ENCODE measurements at regions not wholly inside any gene's neighbourhood (a gene's known extent, or its start where the extent isn't known, plus 50 kb on each side); places are given as distances from the start of the nearest gene placed in this dataset.

GRCh38 chr22:44581096-44581435 lies 83.0 kb upstream of the RTL6 start (continued):
- TF ChIP-seq ZNF549 (tag by site-specific recombination; IDR thresholded peaks at IDR 0.05), result no peak
- TF ChIP-seq ZFHX2 (tag by site-specific recombination; conservative IDR thresholded peaks at IDR 0.05), result no peak
- TF ChIP-seq FEZF1 (tag by site-specific recombination; IDR thresholded peaks at IDR 0.05), result no peak
- no peak for TF ChIP-seq ZNF292 (tag by site-specific recombination; IDR thresholded peaks at IDR 0.05; ENCODE audit: borderline replicate concordance, low read depth)

GRCh38 chr22:44580176-44581095 lies 82.4 kb upstream of the RTL6 start:
- ChIA-PET CTCF (interaction anchor here (0.6 kb wide), 1 partner anchor 996 kb away, joined by 3 read pairs; no protein-coding TSS in a partner anchor), POLR2A (no interaction called here)
- Histone ChIP-seq H3K4me1 (ENCODE audit: control insufficient read depth, insufficient read depth, low read length) (no peaks in the 10 kb centered on the region), H3K27ac (ENCODE audit: extremely low read depth, low read depth, low read length) (no peak overlapping the region), H3K4me3 (ENCODE audit: low read depth, low read length) (no peak overlapping the region), H3K36me3 (ENCODE audit: control insufficient read depth in 2 of 2, insufficient read depth in 1 of 2, low read length in 2 of 2) (no peaks in the 10 kb centered on the region), H3K9me3 (ENCODE audit: control insufficient read depth, insufficient read depth, low read depth, low read length) (no peaks in the 10 kb centered on the region)
- TF ChIP-seq ZNF174 (tag by site-specific recombination; IDR thresholded peaks at IDR 0.05), result no peak
- no peak for TF ChIP-seq ZNF558 (tag by site-specific recombination; IDR thresholded peaks at IDR 0.05)
- no peak for TF ChIP-seq ZBTB49 (tag by site-specific recombination; IDR thresholded peaks at IDR 0.05; ENCODE audit: low read depth)
- no peak for TF ChIP-seq BCL11B (tag by site-specific recombination; IDR thresholded peaks at IDR 0.05; ENCODE audit: low read depth)
- no peak for TF ChIP-seq ATF2 (tag by site-specific recombination; IDR thresholded peaks at IDR 0.05; ENCODE audit: low read depth)
- no peak for TF ChIP-seq ZNF112 (tag by site-specific recombination; IDR thresholded peaks at IDR 0.05)
- TF ChIP-seq ZNF398 (tag by site-specific recombination; IDR thresholded peaks at IDR 0.05), result no peak
- TF ChIP-seq ZNF514 (tag by site-specific recombination; IDR thresholded peaks at IDR 0.05), result no peak
- TF ChIP-seq ZNF175 (tag by site-specific recombination; IDR thresholded peaks at IDR 0.05), result no peak
- no peak for TF ChIP-seq ZNF639 (tag by site-specific recombination; IDR thresholded peaks at IDR 0.05)
- TF ChIP-seq ZBTB11 (tag by site-specific recombination; conservative IDR thresholded peaks at IDR 0.05; ENCODE audit: low read depth), result no peak
